ENCODE measurements at regions not wholly inside any gene's neighbourhood (a gene's known extent, or its start where the extent isn't known, plus 50 kb on each side); places are given as distances from the start of the nearest gene placed in this dataset.
"Not testable (repeated sequence)": the region's sequence is repeated elsewhere in the genome, so short reads cannot be mapped to it uniquely, and the experiment has no call there.

- H3K27me3 ChIP-seq (replicated peaks; ENCODE audit: insufficient read depth), result no peaks in the 10 kb centered on the region
- H3K36me3 ChIP-seq, result no peaks in the 10 kb centered on the region
- H3K4me1 ChIP-seq (replicated peaks), result no peaks in the 10 kb centered on the region
- H3K27ac ChIP-seq, result no peak overlapping the region
- DNase-seq (ENCODE audit: low spot score), result no peak
- no peaks in the 10 kb centered on the region for H3K9me3 ChIP-seq
- TF ChIP-seq POLR2AphosphoS5 (IDR thresholded peaks at IDR 0.05) (no peak), CTCF (IDR thresholded peaks at IDR 0.05) (no peak), POLR2A (IDR thresholded peaks at IDR 0.05) (no peak)
- H3K4me3 ChIP-seq, result no peak overlapping the region
- intact Hi-C loops (cut with DNase I), result no loop called here
- 100% methylated on average over 1 of the region's 1 CpG for WGBS
Observed at GRCh38 chr2:57408587-57408986, 638.0 kb upstream of the VRK2 start.

- Histone ChIP-seq H3K27ac (no peak overlapping the region), H3K27me3 (replicated peaks; ENCODE audit: insufficient read depth) (no peaks in the 10 kb centered on the region), H3K36me3 (no peaks in the 10 kb centered on the region), H3K4me1 (replicated peaks) (no peaks in the 10 kb centered on the region), H3K4me3 (no peak overlapping the region), H3K9me3 (no peaks in the 10 kb centered on the region)
- intact Hi-C loops (cut with DNase I), result no loop called here
- no peak for DNase-seq (ENCODE audit: low spot score)
- TF ChIP-seq POLR2A (IDR thresholded peaks at IDR 0.05) (no peak), CTCF (IDR thresholded peaks at IDR 0.05) (no peak), POLR2AphosphoS5 (IDR thresholded peaks at IDR 0.05) (no peak)
- 75% methylated on average over 4 of the region's 4 CpGs for WGBS
Observed at GRCh38 chr2:57417007-57417406, 629.6 kb upstream of the VRK2 start.

- WGBS, result 77% methylated on average over 14 of the region's 14 CpGs
- H3K9me3 ChIP-seq; H3K4me1 ChIP-seq (replicated peaks); DNase-seq (ENCODE audit: low spot score); H3K27ac ChIP-seq; H3K4me3 ChIP-seq; intact Hi-C loops (cut with DNase I); H3K36me3 ChIP-seq; H3K27me3 ChIP-seq (replicated peaks; ENCODE audit: insufficient read depth): not testable (repeated sequence)
Observed at GRCh38 chr2:57418859-57419346, 627.7 kb upstream of the VRK2 start.

GRCh38 chr2:57429831-57430230 lies 616.8 kb upstream of the VRK2 start:
- intact Hi-C loops (cut with DNase I), result no loop called here
- Histone ChIP-seq H3K27me3 (replicated peaks; ENCODE audit: insufficient read depth) (no peaks in the 10 kb centered on the region), H3K36me3 (no peaks in the 10 kb centered on the region), H3K4me1 (replicated peaks) (no peaks in the 10 kb centered on the region), H3K4me3 (no peak overlapping the region), H3K9me3 (no peaks in the 10 kb centered on the region), H3K27ac (no peak overlapping the region)
- 31% methylated on average over 1 of the region's 1 CpG for WGBS
- TF ChIP-seq POLR2A (IDR thresholded peaks at IDR 0.05), result no peak
- TF ChIP-seq CTCF (IDR thresholded peaks at IDR 0.05), result no peak
- no peak for TF ChIP-seq POLR2AphosphoS5 (IDR thresholded peaks at IDR 0.05)
- no peak for DNase-seq (ENCODE audit: low spot score)

- Histone ChIP-seq H3K27me3 (replicated peaks; ENCODE audit: insufficient read depth) (no peaks in the 10 kb centered on the region), H3K36me3 (no peaks in the 10 kb centered on the region), H3K27ac (no peak overlapping the region), H3K4me3 (no peak overlapping the region), H3K4me1 (replicated peaks) (no peaks in the 10 kb centered on the region), H3K9me3 (no peaks in the 10 kb centered on the region)
- intact Hi-C loops (cut with DNase I), result no loop called here
- no peak for TF ChIP-seq POLR2A (IDR thresholded peaks at IDR 0.05)
- no peak for TF ChIP-seq CTCF (IDR thresholded peaks at IDR 0.05)
- TF ChIP-seq POLR2AphosphoS5 (IDR thresholded peaks at IDR 0.05), result no peak
- 18% methylated on average over 1 of the region's 1 CpG for WGBS
- DNase-seq (ENCODE audit: low spot score), result no peak
Observed at GRCh38 chr2:57432528-57432927, 614.1 kb upstream of the VRK2 start.
